Type B pancreatic cell (in vitro differentiated cells): ENCODE measurements at regions not wholly inside any gene's neighbourhood (a gene's known extent, or its start where the extent isn't known, plus 50 kb on each side); places are given as distances from the start of the nearest gene placed in this dataset.

ENCODE experiments used
- DNase-seq: peaks from one replicate; pipeline ENCODE4 v3.0.0; 2021; ENCODE audit warnings: mixed read lengths; ENCODE audit not compliant: unreplicated experiment; ENCODE audit errors: extremely low spot score
- H3K27ac Mint-ChIP-seq: 2 replicates; pipeline ENCODE4 v1.8.0; 2021; ENCODE audit warnings: mild to moderate bottlenecking, mixed read lengths
- H3K27me3 Mint-ChIP-seq: 2 replicates; pipeline ENCODE4 v1.8.0; 2021; ENCODE audit warnings: mixed read lengths
- H3K36me3 Mint-ChIP-seq: 2 replicates; pipeline ENCODE4 v1.8.0; 2021; ENCODE audit warnings: mixed read lengths
- H3K4me1 Mint-ChIP-seq: one replicate; pipeline ENCODE4 v1.8.0; 2021; ENCODE audit warnings: mixed read lengths; ENCODE audit not compliant: unreplicated experiment
- H3K4me3 Mint-ChIP-seq: 2 replicates; pipeline ENCODE4 v1.8.0; 2021; ENCODE audit warnings: mild to moderate bottlenecking, mixed read lengths
- H3K9me3 Mint-ChIP-seq: 2 replicates; pipeline ENCODE4 v1.8.0; 2021; ENCODE audit warnings: mixed read lengths
- CTCF ChIP-seq: fragments of 200-600 bp; sonication (generic); conservative IDR thresholded peaks from 2 replicates; pipeline ENCODE4 v1.5.0; 2021; ENCODE audit warnings: antibody characterized with exemption, mild to moderate bottlenecking

- H3K27me3 Mint-ChIP-seq = no peaks in the 10 kb centered on the region
- no peaks in the 10 kb centered on the region for H3K4me1 Mint-ChIP-seq
- DNase-seq = no peak
- no peak overlapping the region for H3K27ac Mint-ChIP-seq
- no peak for TF ChIP-seq CTCF
- H3K36me3 Mint-ChIP-seq = no peaks in the 10 kb centered on the region
- H3K4me3 Mint-ChIP-seq = no peak overlapping the region
- H3K9me3 Mint-ChIP-seq = no peaks in the 10 kb centered on the region
Observed at GRCh38 chr2:204234879-204235278, 298.3 kb downstream of the ICOS start.

- no peak overlapping the region for H3K27ac Mint-ChIP-seq
- DNase-seq = no peak
- no peaks in the 10 kb centered on the region for H3K4me1 Mint-ChIP-seq
- TF ChIP-seq CTCF = no peak
- no peak overlapping the region for H3K4me3 Mint-ChIP-seq
- no peaks in the 10 kb centered on the region for H3K36me3 Mint-ChIP-seq
- H3K27me3 Mint-ChIP-seq = no peaks in the 10 kb centered on the region
- no peaks in the 10 kb centered on the region for H3K9me3 Mint-ChIP-seq
Observed at GRCh38 chr2:204237416-204237815, 300.9 kb downstream of the ICOS start.

GRCh38 chr2:204239411-204240165, 303.0 kb downstream of the ICOS start:
- DNase-seq = no peak
- no peaks in the 10 kb centered on the region for H3K4me1 Mint-ChIP-seq
- no peaks in the 10 kb centered on the region for H3K27me3 Mint-ChIP-seq
- no peak for TF ChIP-seq CTCF
- H3K4me3 Mint-ChIP-seq = no peak overlapping the region
- H3K36me3 Mint-ChIP-seq = no peaks in the 10 kb centered on the region
- no peak overlapping the region for H3K27ac Mint-ChIP-seq
- H3K9me3 Mint-ChIP-seq = no peaks in the 10 kb centered on the region

- no peaks in the 10 kb centered on the region for H3K27me3 Mint-ChIP-seq
- H3K27ac Mint-ChIP-seq = no peak overlapping the region
Observed at GRCh38 chr2:204240961-204241360, 304.3 kb upstream of the PARD3B start.

GRCh38 chr2:204249437-204249836, 295.8 kb upstream of the PARD3B start:
- peaks cover 9% of the 10 kb centered on the region for H3K9me3 Mint-ChIP-seq
- DNase-seq = no peak
- H3K27me3 Mint-ChIP-seq = peaks cover 9% of the 10 kb centered on the region
- peaks cover 7% of the 10 kb centered on the region for H3K36me3 Mint-ChIP-seq
- H3K27ac Mint-ChIP-seq = no peak overlapping the region
- no peaks in the 10 kb centered on the region for H3K4me1 Mint-ChIP-seq
- no peak for TF ChIP-seq CTCF
- no peak overlapping the region for H3K4me3 Mint-ChIP-seq

More at GRCh38 chr2:204240961-204241360, 304.3 kb upstream of the PARD3B start:
- Mint-ChIP-seq H3K9me3 (no peaks in the 10 kb centered on the region), H3K36me3 (no peaks in the 10 kb centered on the region), H3K4me1 (no peaks in the 10 kb centered on the region), H3K4me3 (no peak overlapping the region)
- DNase-seq = no peak
- TF ChIP-seq CTCF = no peak

GRCh38 chr2:204250692-204251091, 294.6 kb upstream of the PARD3B start:
- no peak for TF ChIP-seq CTCF
- peaks cover 9% of the 10 kb centered on the region for H3K9me3 Mint-ChIP-seq
- peaks cover 9% of the 10 kb centered on the region for H3K27me3 Mint-ChIP-seq
- peaks cover 7% of the 10 kb centered on the region for H3K36me3 Mint-ChIP-seq
- no peak overlapping the region for H3K27ac Mint-ChIP-seq
- H3K4me1 Mint-ChIP-seq = peaks cover 11% of the 10 kb centered on the region
- DNase-seq = no peak
- no peak overlapping the region for H3K4me3 Mint-ChIP-seq
